SK-N-SH (cell line): ENCODE measurements at regions not wholly inside any gene's neighbourhood (a gene's known extent, or its start where the extent isn't known, plus 50 kb on each side); places are given as distances from the start of the nearest gene placed in this dataset.

Experiments
- CTCF ChIA-PET: fragments of 300-600, 350-600 bp; formaldehyde crosslinking; extraction: SDS; loops from one replicate; lab custom pipeline; 2021; lab: Yijun Ruan, JAX
- POLR2A ChIA-PET: fragments of 350-600 bp; sonication (Branson Sonifier 250); formaldehyde crosslinking; extraction: SDS; loops from one replicate; lab custom pipeline; 2020; ENCODE audit warnings: antibody characterized with exemption, inconsistent platforms; lab: Yijun Ruan, JAX
- DNase-seq: peaks from one replicate; pipeline ENCODE4 v3.0.0; 2012
- H2AFZ ChIP-seq: fragments of 200-600 bp; sonication (generic); 2 replicates; pipeline ENCODE4 v1.8.1; 2016; ENCODE audit warnings: antibody characterized with exemption, mild to moderate bottlenecking, low read depth
- H3F3A ChIP-seq: fragments of 200-600 bp; sonication (generic); replicated peaks from 2 replicates; pipeline ENCODE3; 2016; ENCODE audit warnings: antibody characterized with exemption, mild to moderate bottlenecking; ENCODE audit not compliant: insufficient read depth
- H3K27ac ChIP-seq, 2 experiments: fragments of 200-500 bp in 1 of 2; fragments of 200-600 bp in 1 of 2; sonication (Bioruptor generic) in 1 of 2; sonication (generic), shearing (Covaris generic) in 1 of 2; 2 replicates each; pipeline versions ENCODE4 v1.5.1 to v1.6.1; 2014 to 2016; ENCODE audit warnings: low read depth in 2 of 2, inconsistent platforms in 1 of 2, low read length in 1 of 2, mild to moderate bottlenecking in 1 of 2, mixed read lengths in 1 of 2
- H3K27me3 ChIP-seq: fragments of 200-600 bp; sonication (generic), shearing (Covaris generic); 2 replicates; pipeline ENCODE4 v1.6.1; 2016; ENCODE audit warnings: mixed run types; ENCODE audit not compliant: insufficient read depth
- H3K36me3 ChIP-seq, 2 experiments: fragments of 200-500 bp in 1 of 2; fragments of 200-600 bp in 1 of 2; sonication (Bioruptor generic) in 1 of 2; sonication (generic) in 1 of 2; replicated peaks in 1 of 2; 2 replicates each; pipeline versions ENCODE3 to v1.5.1; 2014 to 2016; ENCODE audit warnings: low read length in 1 of 2, mild to moderate bottlenecking in 1 of 2; ENCODE audit not compliant: insufficient read depth in 2 of 2, control insufficient read depth in 1 of 2
- H3K4me1 ChIP-seq, 2 experiments: fragments of 200-500 bp in 1 of 2; fragments of 200-600 bp in 1 of 2; sonication (Bioruptor generic) in 1 of 2; sonication (generic), shearing (Covaris generic) in 1 of 2; 2 replicates each; pipeline versions ENCODE4 v1.5.1 to v1.6.1; 2014 to 2016; ENCODE audit warnings: low read depth in 1 of 2, low read length in 1 of 2, mixed run types in 1 of 2; ENCODE audit not compliant: insufficient read depth in 2 of 2, control insufficient read depth in 1 of 2
- H3K4me2 ChIP-seq: fragments of 200-600 bp; sonication (generic), shearing (Covaris generic); 2 replicates; pipeline ENCODE4 v1.6.1; 2017; ENCODE audit warnings: mixed run types
- H3K4me3 ChIP-seq, 2 experiments: fragments of 200-500 bp in 1 of 2; fragments of 200-600 bp in 1 of 2; sonication (Bioruptor generic) in 1 of 2; sonication (generic), shearing (Covaris generic) in 1 of 2; 2 replicates each; pipeline versions ENCODE4 v1.5.1 to v1.8.1; 2014 to 2016; ENCODE audit warnings: low read depth in 2 of 2, inconsistent platforms in 1 of 2, low read length in 1 of 2, mild to moderate bottlenecking in 1 of 2, mixed read lengths in 1 of 2, moderate library complexity in 1 of 2
- H3K79me2 ChIP-seq: fragments of 200-600 bp; sonication (generic); 2 replicates; pipeline ENCODE4 v1.8.1; 2017; ENCODE audit warnings: mild to moderate bottlenecking; ENCODE audit not compliant: insufficient read depth
- H3K9ac ChIP-seq: fragments of 200-600 bp; sonication (generic); 2 replicates; pipeline ENCODE4 v1.6.1; 2017; ENCODE audit warnings: mixed run types
- H3K9me2 ChIP-seq: fragments of 200-600 bp; sonication (generic); 2 replicates; pipeline ENCODE4 v1.6.1; 2017; ENCODE audit warnings: mixed run types
- H3K9me3 ChIP-seq: fragments of 200-600 bp; sonication (generic); 2 replicates; pipeline ENCODE4 v1.6.1; 2017; ENCODE audit warnings: mixed run types, mild to moderate bottlenecking, moderate library complexity
- H4K20me1 ChIP-seq: fragments of 200-600 bp; sonication (generic); 2 replicates; pipeline ENCODE4 v1.6.1; 2017; ENCODE audit warnings: mild to moderate bottlenecking, mixed run types; ENCODE audit not compliant: insufficient read depth
- CHD2 ChIP-seq: fragments of 150-350 bp; IDR thresholded peaks from 2 replicates; pipeline ENCODE4 v1.6.1; 2018; ENCODE audit warnings: low read length; ENCODE audit not compliant: partially characterized antibody
- ELF1 ChIP-seq: IDR thresholded peaks from 2 replicates; pipeline ENCODE4 v1.4.0; 2012
- EP300 ChIP-seq, 2 experiments: IDR thresholded peaks; 2 replicates each; pipeline versions ENCODE4 v1.4.0 to v1.6.1; 2012; ENCODE audit warnings: borderline replicate concordance in 1 of 2, low read depth in 1 of 2, low read length in 1 of 2
- EZH2phosphoT487 ChIP-seq: fragments of 200-600 bp; sonication (generic); IDR thresholded peaks from 2 replicates; pipeline ENCODE4 v1.6.1; 2017; ENCODE audit warnings: low read depth, mixed run types, mild to moderate bottlenecking, antibody characterized with exemption, moderate library complexity, borderline replicate concordance
- FOXJ3 ChIP-seq: sonication (generic); formaldehyde crosslinking; IDR thresholded peaks from 2 replicates; pipeline ENCODE4 v1.5.1; 2020; ENCODE audit warnings: mild to moderate bottlenecking, missing genetic modification reagents
- FOXM1 ChIP-seq: IDR thresholded peaks from 2 replicates; pipeline ENCODE4 v1.4.0; 2012; ENCODE audit warnings: low read depth, mild to moderate bottlenecking
- MAX ChIP-seq: IDR thresholded peaks from 2 replicates; pipeline ENCODE4 v1.4.0; 2012; ENCODE audit warnings: low read depth
- MEF2A ChIP-seq: IDR thresholded peaks from 2 replicates; pipeline ENCODE4 v1.4.0; 2012; ENCODE audit warnings: low read depth, borderline replicate concordance
- NFIC ChIP-seq: IDR thresholded peaks from 2 replicates; pipeline ENCODE4 v1.4.0; 2012; ENCODE audit warnings: borderline replicate concordance
- NRF1 ChIP-seq: IDR thresholded peaks from 2 replicates; pipeline ENCODE4 v1.6.1; 2012; ENCODE audit warnings: low read depth, mild to moderate bottlenecking, low read length
- POLR2AphosphoS5 ChIP-seq: IDR thresholded peaks from 2 replicates; pipeline ENCODE4 v1.6.1; 2012; ENCODE audit warnings: low read depth, low read length
- RAD21 ChIP-seq: IDR thresholded peaks from 2 replicates; pipeline ENCODE4 v1.6.1; 2012; ENCODE audit warnings: mild to moderate bottlenecking, low read length
- RCOR1 ChIP-seq: fragments of 150-350 bp; IDR thresholded peaks from 2 replicates; pipeline ENCODE4 v1.6.1; 2017; ENCODE audit warnings: antibody characterized with exemption, low read length
- RFX5 ChIP-seq: IDR thresholded peaks from 2 replicates; pipeline ENCODE4 v1.6.1; 2012; ENCODE audit warnings: mild to moderate bottlenecking, improper control_type of control experiment, low read length
- SMC3 ChIP-seq: IDR thresholded peaks from 2 replicates; pipeline ENCODE4 v1.6.1; 2012; ENCODE audit warnings: low read depth, low read length, improper control_type of control experiment
- TEAD4 ChIP-seq: IDR thresholded peaks from 2 replicates; pipeline ENCODE4 v1.4.0; 2012; ENCODE audit warnings: mild to moderate bottlenecking, borderline replicate concordance; ENCODE audit not compliant: insufficient read depth
- ZBTB33 ChIP-seq: IDR thresholded peaks from 2 replicates; pipeline ENCODE4 v1.4.0; 2012; ENCODE audit warnings: low read depth, borderline replicate concordance
- WGBS: methylation state at CpG from one replicate; pipeline ENCODE4 v1.1.6; 2017; ENCODE audit warnings: low lambda C conversion rate; 5-methylcytosine and 5-hydroxymethylcytosine counted together
- TF ChIP-seq, protein P1 (sequence below): fragments of 200-600 bp; sonication (generic); IDR thresholded peaks from 2 replicates; pipeline ENCODE4 v1.6.1; 2017; ENCODE audit warnings: antibody characterized with exemption, mild to moderate bottlenecking, moderate library complexity
- TF ChIP-seq, protein P2 (sequence below): IDR thresholded peaks from 2 replicates; pipeline ENCODE4 v1.4.0; 2012; ENCODE audit warnings: low read depth, borderline replicate concordance
- TF ChIP-seq, protein P3 (sequence below): IDR thresholded peaks from 2 replicates; pipeline ENCODE4; 2012

GRCh38 chr18:40041951-40042350, 1913.1 kb upstream of the PIK3C3 start:
- H4K20me1 ChIP-seq: no peaks in the 10 kb centered on the region
- DNase-seq: no peak
- H3K27me3 ChIP-seq: no peaks in the 10 kb centered on the region
- no peak for TF ChIP-seq FOXJ3 (CRISPR knock-in tag)
- no peak for TF ChIP-seq RCOR1
- no peak for TF ChIP-seq ZBTB33
- no peak for TF ChIP-seq ELF1
- no peak for TF ChIP-seq EZH2phosphoT487
- no peak for TF ChIP-seq MEF2A
- TF ChIP-seq MAX: no peak
- TF ChIP-seq, protein P1, sequence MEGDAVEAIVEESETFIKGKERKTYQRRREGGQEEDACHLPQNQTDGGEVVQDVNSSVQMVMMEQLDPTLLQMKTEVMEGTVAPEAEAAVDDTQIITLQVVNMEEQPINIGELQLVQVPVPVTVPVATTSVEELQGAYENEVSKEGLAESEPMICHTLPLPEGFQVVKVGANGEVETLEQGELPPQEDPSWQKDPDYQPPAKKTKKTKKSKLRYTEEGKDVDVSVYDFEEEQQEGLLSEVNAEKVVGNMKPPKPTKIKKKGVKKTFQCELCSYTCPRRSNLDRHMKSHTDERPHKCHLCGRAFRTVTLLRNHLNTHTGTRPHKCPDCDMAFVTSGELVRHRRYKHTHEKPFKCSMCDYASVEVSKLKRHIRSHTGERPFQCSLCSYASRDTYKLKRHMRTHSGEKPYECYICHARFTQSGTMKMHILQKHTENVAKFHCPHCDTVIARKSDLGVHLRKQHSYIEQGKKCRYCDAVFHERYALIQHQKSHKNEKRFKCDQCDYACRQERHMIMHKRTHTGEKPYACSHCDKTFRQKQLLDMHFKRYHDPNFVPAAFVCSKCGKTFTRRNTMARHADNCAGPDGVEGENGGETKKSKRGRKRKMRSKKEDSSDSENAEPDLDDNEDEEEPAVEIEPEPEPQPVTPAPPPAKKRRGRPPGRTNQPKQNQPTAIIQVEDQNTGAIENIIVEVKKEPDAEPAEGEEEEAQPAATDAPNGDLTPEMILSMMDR: no peak
- H3K9me2 ChIP-seq: no peaks in the 10 kb centered on the region
- ChIA-PET POLR2A (no interaction called here), CTCF (no interaction called here)
- H3K9ac ChIP-seq: no peak overlapping the region
- H3F3A ChIP-seq: no peaks in the 10 kb centered on the region
- no peak overlapping the region for H3K27ac ChIP-seq
- WGBS: 70% methylated on average over 7 of the region's 8 CpGs
- H3K4me2 ChIP-seq: no peak overlapping the region
- no peak overlapping the region for H3K4me3 ChIP-seq
- H3K4me1 ChIP-seq: no peaks in the 10 kb centered on the region; a peak in 1 of 4 replicates
- H3K79me2 ChIP-seq: no peaks in the 10 kb centered on the region
- H3K36me3 ChIP-seq: no peaks in the 10 kb centered on the region
- H3K9me3 ChIP-seq: no peaks in the 10 kb centered on the region
- no peak overlapping the region for H2AFZ ChIP-seq

GRCh38 chr18:40040574-40040973, 1914.5 kb upstream of the PIK3C3 start:
- Histone ChIP-seq H3K79me2 (no peaks in the 10 kb centered on the region), H3K9ac (no peak overlapping the region), H3K9me3 (no peaks in the 10 kb centered on the region), H3F3A (no peaks in the 10 kb centered on the region), H4K20me1 (no peaks in the 10 kb centered on the region), H3K27ac (no peak overlapping the region), H3K9me2 (no peaks in the 10 kb centered on the region), H2AFZ (no peak overlapping the region), H3K36me3 (no peaks in the 10 kb centered on the region), H3K4me2 (no peak overlapping the region), H3K27me3 (no peaks in the 10 kb centered on the region), H3K4me1 (no peaks in the 10 kb centered on the region; a peak in 1 of 4 replicates), H3K4me3 (no peak overlapping the region)
- DNase-seq: no peak
- ChIA-PET POLR2A (no interaction called here), CTCF (no interaction called here)
- WGBS: 52% methylated on average over 4 of the region's 4 CpGs
- no peak for TF ChIP-seq NRF1
- no peak for TF ChIP-seq POLR2AphosphoS5
- TF ChIP-seq EP300 (IDR thresholded peaks at IDR 0.05; ENCODE audit: borderline replicate concordance in 1 of 2, low read depth in 1 of 2, low read length in 1 of 2): no peak
- TF ChIP-seq RAD21: no peak
- no peak for TF ChIP-seq CHD2
- TF ChIP-seq FOXM1: no peak
- TF ChIP-seq, protein P2, sequence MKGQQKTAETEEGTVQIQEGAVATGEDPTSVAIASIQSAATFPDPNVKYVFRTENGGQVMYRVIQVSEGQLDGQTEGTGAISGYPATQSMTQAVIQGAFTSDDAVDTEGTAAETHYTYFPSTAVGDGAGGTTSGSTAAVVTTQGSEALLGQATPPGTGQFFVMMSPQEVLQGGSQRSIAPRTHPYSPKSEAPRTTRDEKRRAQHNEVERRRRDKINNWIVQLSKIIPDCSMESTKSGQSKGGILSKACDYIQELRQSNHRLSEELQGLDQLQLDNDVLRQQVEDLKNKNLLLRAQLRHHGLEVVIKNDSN: no peak
- no peak for TF ChIP-seq ELF1
- TF ChIP-seq RCOR1: no peak
- no peak for TF ChIP-seq SMC3
- no peak for TF ChIP-seq RFX5
- no peak for TF ChIP-seq MAX
- TF ChIP-seq TEAD4: no peak
- TF ChIP-seq, protein P3, sequence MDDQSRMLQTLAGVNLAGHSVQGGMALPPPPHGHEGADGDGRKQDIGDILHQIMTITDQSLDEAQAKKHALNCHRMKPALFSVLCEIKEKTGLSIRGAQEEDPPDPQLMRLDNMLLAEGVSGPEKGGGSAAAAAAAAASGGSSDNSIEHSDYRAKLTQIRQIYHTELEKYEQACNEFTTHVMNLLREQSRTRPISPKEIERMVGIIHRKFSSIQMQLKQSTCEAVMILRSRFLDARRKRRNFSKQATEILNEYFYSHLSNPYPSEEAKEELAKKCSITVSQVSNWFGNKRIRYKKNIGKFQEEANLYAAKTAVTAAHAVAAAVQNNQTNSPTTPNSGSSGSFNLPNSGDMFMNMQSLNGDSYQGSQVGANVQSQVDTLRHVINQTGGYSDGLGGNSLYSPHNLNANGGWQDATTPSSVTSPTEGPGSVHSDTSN: no peak
- TF ChIP-seq NFIC: no peak
- TF ChIP-seq, protein P1: no peak
